ENCODE measurements at regions not wholly inside any gene's neighbourhood (a gene's known extent, or its start where the extent isn't known, plus 50 kb on each side); places are given as distances from the start of the nearest gene placed in this dataset.

DNA sequence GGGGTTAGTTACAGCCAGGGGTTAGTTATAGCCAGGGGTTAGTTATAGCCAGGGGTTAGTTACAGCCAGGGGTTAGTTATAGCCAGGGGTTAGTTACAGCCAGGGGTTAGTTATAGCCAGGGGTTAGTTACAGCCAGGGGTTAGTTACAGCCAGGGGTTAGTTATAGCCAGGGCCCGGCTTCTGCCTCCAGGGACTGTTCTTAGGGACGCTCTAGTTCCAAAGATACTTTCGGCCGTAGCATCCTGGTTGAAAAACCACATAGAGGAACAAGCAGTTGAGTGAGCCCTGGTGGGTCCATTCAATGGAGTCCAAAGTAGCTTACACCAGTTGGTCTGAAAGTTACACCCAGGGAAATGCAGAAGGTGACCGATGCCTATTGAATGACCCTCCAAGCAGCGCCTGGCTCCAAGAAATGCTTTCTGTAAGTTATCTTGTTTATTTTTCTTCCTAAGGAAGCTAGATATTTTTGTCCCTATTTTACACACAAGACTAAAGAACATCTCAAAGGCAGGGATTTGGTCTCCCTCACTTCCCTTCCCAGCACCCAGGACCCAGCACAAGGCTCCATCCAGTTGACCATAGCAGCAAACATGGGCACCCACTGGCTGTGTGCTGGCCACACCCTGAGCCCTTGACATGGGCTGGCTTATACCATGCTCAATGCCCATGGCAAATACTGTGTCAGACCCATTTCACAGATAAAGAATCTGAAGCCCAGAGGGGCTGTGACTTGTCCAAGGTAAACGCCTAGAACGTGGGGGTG is 49.7 kb upstream of the SHISAL1 start:
- TF ChIP-seq, protein P1, sequence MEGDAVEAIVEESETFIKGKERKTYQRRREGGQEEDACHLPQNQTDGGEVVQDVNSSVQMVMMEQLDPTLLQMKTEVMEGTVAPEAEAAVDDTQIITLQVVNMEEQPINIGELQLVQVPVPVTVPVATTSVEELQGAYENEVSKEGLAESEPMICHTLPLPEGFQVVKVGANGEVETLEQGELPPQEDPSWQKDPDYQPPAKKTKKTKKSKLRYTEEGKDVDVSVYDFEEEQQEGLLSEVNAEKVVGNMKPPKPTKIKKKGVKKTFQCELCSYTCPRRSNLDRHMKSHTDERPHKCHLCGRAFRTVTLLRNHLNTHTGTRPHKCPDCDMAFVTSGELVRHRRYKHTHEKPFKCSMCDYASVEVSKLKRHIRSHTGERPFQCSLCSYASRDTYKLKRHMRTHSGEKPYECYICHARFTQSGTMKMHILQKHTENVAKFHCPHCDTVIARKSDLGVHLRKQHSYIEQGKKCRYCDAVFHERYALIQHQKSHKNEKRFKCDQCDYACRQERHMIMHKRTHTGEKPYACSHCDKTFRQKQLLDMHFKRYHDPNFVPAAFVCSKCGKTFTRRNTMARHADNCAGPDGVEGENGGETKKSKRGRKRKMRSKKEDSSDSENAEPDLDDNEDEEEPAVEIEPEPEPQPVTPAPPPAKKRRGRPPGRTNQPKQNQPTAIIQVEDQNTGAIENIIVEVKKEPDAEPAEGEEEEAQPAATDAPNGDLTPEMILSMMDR (IDR thresholded peaks at IDR 0.05 in 2 of 3, conservative IDR thresholded peaks at IDR 0.05 in 1 of 3; ENCODE audit: borderline replicate concordance in 1 of 3, insufficient read depth in 1 of 3, low read depth in 2 of 3, low read length in 2 of 3), result no peak
- TF ChIP-seq POLR2A (IDR thresholded peaks at IDR 0.05; ENCODE audit: borderline replicate concordance, extremely low read depth, insufficient read depth, insufficient read length) (no peak), RAD21 (IDR thresholded peaks at IDR 0.05; ENCODE audit: low read depth) (no peak)

All from HCT116 (cell line).